Upper lobe of left lung (tissue), 6 donors: ENCODE measurements at regions not wholly inside any gene's neighbourhood (a gene's known extent, or its start where the extent isn't known, plus 50 kb on each side); places are given as distances from the start of the nearest gene placed in this dataset.

Experiments used
- ATAC-seq, 2 donors: fragments of 200-7000 bp; cut with Tn5 transposase; one replicate each; pipeline ENCODE4 v1.9.1; 2022; ENCODE audit warnings: mild to moderate bottlenecking in 2 of 2, moderate library complexity in 2 of 2; ENCODE audit not compliant: low FRiP score in 2 of 2
- DNase-seq, 2 donors: peaks; one replicate each; pipeline ENCODE4 v3.0.0-alpha.2; 2019 to 2020
- H3K27ac ChIP-seq, 4 donors: fragments of 200-600 bp; sonication (generic); one replicate each; pipeline ENCODE4 v1.5.1; 2016 to 2019
- H3K27me3 ChIP-seq, 4 donors: fragments of 200-600 bp; sonication (generic); one replicate each; pipeline ENCODE4 v1.5.1; 2017 to 2019
- H3K36me3 ChIP-seq, 4 donors: fragments of 200-600 bp; sonication (generic); one replicate each; pipeline ENCODE4 v1.5.1; 2016 to 2019
- H3K4me1 ChIP-seq, 4 donors: fragments of 200-600 bp; sonication (generic); one replicate each; pipeline ENCODE4 v1.5.1; 2018 to 2019
- H3K4me3 ChIP-seq, 4 donors: fragments of 200-600 bp; sonication (generic); one replicate each; pipeline ENCODE4 v1.5.1; 2017 to 2019; ENCODE audit warnings: mild to moderate bottlenecking in 2 of 4, moderate library complexity in 1 of 4
- H3K9me3 ChIP-seq, 4 donors: fragments of 200-600 bp; sonication (generic); one replicate each; pipeline ENCODE4 v1.5.1; 2018 to 2019
- CTCF ChIP-seq, 6 experiments: fragments of 450-650 bp in 4 of 6; fragments of 200-600 bp in 2 of 6; sonication (generic) in 2 of 6; IDR thresholded peaks; one replicate each; pipeline ENCODE4 v1.5.1; 2016 to 2019; ENCODE audit warnings: antibody characterized with exemption in 6 of 6
- EP300 ChIP-seq, 4 donors: sonication (generic); formaldehyde crosslinking; IDR thresholded peaks; one replicate each; pipeline ENCODE4 v1.5.1; 2017; ENCODE audit warnings: antibody characterized with exemption in 4 of 4, control low read depth in 2 of 4
- POLR2A ChIP-seq, 4 donors: fragments of 450-650 bp; IDR thresholded peaks; one replicate each; pipeline ENCODE4 v1.5.1; 2016 to 2017; ENCODE audit warnings: antibody characterized with exemption in 4 of 4, mild to moderate bottlenecking in 2 of 4
- POLR2AphosphoS5 ChIP-seq, 2 donors: sonication (generic); formaldehyde crosslinking; IDR thresholded peaks; one replicate each; pipeline ENCODE4 v1.5.1; 2017; ENCODE audit warnings: antibody characterized with exemption in 2 of 2
- WGBS, 2 donors: methylation state at CpG; one replicate each; pipeline ENCODE4 v1.1.5; 2017 to 2018; 5-methylcytosine and 5-hydroxymethylcytosine counted together
- small RNA-seq, 4 donors: library from RNA; depleted of rRNA; stranded (forward); fragments of <200 nt; gene quantifications; one replicate each; pipeline ENCODE3, GENCODE V24; 2016
- donor health status: DM: no; HTN: no; CAD: no; lungs with moderate emphysema.
- donor health status: DM: no; HTN: yes; CAD: no; lungs with severe emphysema.

- H3K4me3 ChIP-seq: no peak overlapping the region
- TF ChIP-seq POLR2AphosphoS5 (IDR thresholded peaks at IDR 0.05) (no peak), CTCF (IDR thresholded peaks at IDR 0.05) (no peak), EP300 (IDR thresholded peaks at IDR 0.05) (no peak), POLR2A (IDR thresholded peaks at IDR 0.05) (no peak)
- WGBS, 2 donors: 96 to 97% methylated on average over 4 of the region's 4 CpGs
- DNase-seq: no peak
- H3K4me1 ChIP-seq: no peaks in the 10 kb centered on the region
- H3K9me3 ChIP-seq: no peaks in the 10 kb centered on the region
- no peaks in the 10 kb centered on the region for H3K36me3 ChIP-seq
- no peak overlapping the region for H3K27ac ChIP-seq
- no peaks in the 10 kb centered on the region for H3K27me3 ChIP-seq
- no peak for ATAC-seq
Observed at GRCh38 chr1:223057569-223058093, 85.4 kb downstream of the TLR5 start.

Small RNA genes in the stretch of these regions (small RNA-seq; reads per million reads assigned to genes)
- 0 reads per million in 4 donors for gene NDUFB1P2
